Choroid plexus epithelial cell (primary cell): ENCODE measurements at regions not wholly inside any gene's neighbourhood (a gene's known extent, or its start where the extent isn't known, plus 50 kb on each side); places are given as distances from the start of the nearest gene placed in this dataset.
A peak's percentile ranks its signal among the peaks of the same experiment; 100 is the strongest.

Experiments used
- DNase-seq: peaks from one replicate; pipeline ENCODE4 v3.0.0-alpha.2; 2010; ENCODE audit warnings: low read depth
- H3K4me3 ChIP-seq: 2 replicates; pipeline ENCODE4 v1.5.1; 2011; ENCODE audit warnings: low read depth, mild to moderate bottlenecking, control low read depth, low read length, moderate library complexity
- TF ChIP-seq, protein P1 (sequence below): conservative IDR thresholded peaks from 2 replicates; pipeline ENCODE4 v1.5.1; 2011; ENCODE audit warnings: low read depth, mild to moderate bottlenecking, control low read depth, inconsistent platforms, low read length, moderate library complexity

DNA sequence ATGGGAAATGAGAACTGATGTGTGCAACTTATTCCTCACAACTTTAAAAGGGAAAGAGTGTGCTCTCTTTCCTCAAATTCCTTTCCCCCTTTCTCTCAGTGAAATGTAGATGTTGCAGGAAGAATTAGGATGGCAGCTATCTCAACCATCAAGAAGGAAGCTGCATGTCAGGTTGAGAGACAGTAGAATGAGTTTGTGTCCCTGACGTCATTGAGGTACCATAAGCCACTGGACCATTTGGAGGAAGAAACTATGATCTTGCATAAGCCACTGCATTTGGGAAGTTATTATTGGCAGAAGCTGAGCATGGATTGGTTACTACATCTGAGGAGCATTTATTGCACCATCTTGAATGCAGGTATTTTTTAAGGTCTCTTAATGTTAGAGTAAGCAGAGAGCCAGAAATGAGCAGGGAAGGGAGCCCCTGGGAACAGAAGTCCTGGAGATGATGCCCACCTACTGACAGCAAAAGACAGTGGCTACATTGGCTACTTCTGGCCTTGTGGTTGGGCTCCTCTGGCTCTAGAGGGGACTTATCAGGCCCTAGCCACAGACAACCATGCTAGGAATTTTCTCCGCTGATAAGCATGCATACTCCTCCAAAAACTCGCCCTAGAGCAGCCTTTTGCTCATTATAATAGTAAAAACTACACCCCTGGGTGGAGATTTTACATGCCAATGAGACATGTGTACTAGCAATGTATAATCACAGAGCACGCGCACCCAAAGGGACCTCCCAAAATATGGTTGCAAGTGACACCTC, 249.0 kb upstream of the SALL1 start:
- no peak overlapping the region for H3K4me3 ChIP-seq
- DNase-seq: peak; percentile 53
- TF ChIP-seq, protein P1, sequence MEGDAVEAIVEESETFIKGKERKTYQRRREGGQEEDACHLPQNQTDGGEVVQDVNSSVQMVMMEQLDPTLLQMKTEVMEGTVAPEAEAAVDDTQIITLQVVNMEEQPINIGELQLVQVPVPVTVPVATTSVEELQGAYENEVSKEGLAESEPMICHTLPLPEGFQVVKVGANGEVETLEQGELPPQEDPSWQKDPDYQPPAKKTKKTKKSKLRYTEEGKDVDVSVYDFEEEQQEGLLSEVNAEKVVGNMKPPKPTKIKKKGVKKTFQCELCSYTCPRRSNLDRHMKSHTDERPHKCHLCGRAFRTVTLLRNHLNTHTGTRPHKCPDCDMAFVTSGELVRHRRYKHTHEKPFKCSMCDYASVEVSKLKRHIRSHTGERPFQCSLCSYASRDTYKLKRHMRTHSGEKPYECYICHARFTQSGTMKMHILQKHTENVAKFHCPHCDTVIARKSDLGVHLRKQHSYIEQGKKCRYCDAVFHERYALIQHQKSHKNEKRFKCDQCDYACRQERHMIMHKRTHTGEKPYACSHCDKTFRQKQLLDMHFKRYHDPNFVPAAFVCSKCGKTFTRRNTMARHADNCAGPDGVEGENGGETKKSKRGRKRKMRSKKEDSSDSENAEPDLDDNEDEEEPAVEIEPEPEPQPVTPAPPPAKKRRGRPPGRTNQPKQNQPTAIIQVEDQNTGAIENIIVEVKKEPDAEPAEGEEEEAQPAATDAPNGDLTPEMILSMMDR: no peak

DNA sequence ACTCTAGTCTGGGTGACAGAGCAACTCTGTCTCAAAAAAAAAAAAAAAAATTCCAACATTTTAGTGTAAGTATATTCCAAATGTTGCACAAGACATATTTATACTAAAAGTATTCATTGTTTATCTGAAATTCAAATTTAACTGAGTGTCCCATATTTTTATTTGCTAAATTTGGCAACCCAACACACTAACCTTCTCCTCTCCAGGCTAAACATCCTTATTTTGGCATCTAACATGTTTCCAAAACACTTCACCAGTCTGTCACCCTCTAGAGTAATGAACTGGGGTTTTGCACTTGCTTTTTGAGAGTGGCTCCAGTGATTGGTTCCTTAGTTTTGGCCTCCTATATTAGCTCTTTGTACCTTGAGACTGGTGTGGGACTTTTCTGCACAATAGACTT, 243.4 kb upstream of the SALL1 start:
- TF ChIP-seq, protein P1: no peak
- no peak overlapping the region for H3K4me3 ChIP-seq
- DNase-seq: no peak

DNA sequence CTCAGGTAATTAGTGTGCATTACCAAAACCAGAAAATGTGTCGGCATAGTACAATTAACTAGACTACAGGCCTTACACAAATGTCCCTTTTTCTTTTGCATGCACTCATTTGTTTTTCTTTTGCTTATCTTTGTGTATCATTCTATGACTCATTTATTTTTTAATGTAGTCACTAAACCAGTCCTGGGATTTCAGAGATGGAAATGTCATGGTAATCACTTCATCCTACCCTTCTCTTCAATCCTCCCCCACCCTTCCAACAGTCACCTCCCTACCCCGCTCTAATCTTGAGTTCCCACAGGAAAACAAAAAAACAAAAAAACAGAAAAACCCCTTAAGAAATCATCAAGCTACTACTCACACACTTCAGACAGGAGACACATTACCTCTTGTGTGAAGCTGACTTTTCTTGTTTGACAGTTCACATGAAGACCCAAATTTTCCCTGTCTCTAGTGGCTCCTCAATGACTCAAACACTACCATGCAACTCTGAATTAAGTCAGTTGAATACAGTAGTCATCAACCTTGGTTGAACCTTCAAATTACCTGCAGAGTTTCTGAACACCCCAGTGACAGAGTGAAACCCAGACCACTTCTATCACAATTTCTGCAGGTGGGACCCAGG, 242.4 kb upstream of the SALL1 start:
- DNase-seq: no peak
- TF ChIP-seq, protein P1: no peak
- no peak overlapping the region for H3K4me3 ChIP-seq

DNA sequence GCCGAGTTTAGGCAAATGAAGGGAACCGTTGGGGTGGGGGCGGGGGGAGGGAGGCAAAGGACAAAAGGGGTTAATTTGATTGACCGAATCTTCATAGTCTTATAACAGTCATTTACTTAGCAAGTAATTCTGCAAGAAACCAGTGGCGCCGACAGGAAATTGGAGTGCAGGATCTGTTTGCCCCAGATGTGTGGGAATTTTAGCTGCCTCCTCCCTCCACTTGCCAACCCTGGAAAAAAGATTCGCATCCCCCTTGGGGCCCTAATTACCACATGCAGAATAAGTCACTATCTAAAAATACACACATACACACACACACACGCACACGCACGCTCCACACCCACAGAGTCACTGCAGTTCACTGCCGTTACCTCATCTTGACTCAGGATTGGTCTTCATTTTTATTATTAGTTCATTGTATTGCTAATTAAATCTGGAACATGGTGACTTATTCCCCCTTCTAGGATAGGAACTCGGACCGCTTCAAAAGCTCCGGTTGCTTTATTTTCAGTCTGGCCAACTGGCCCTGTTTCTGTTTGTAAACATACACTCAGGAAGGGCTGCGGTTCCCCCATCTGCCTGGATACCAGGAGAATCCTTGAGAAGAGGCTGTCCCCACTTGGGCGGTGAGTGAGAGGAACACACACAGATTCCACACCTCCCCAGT, 241.6 kb upstream of the SALL1 start:
- TF ChIP-seq, protein P1: no peak
- peak; percentile 74 for DNase-seq
- H3K4me3 ChIP-seq: no peak overlapping the region

DNA sequence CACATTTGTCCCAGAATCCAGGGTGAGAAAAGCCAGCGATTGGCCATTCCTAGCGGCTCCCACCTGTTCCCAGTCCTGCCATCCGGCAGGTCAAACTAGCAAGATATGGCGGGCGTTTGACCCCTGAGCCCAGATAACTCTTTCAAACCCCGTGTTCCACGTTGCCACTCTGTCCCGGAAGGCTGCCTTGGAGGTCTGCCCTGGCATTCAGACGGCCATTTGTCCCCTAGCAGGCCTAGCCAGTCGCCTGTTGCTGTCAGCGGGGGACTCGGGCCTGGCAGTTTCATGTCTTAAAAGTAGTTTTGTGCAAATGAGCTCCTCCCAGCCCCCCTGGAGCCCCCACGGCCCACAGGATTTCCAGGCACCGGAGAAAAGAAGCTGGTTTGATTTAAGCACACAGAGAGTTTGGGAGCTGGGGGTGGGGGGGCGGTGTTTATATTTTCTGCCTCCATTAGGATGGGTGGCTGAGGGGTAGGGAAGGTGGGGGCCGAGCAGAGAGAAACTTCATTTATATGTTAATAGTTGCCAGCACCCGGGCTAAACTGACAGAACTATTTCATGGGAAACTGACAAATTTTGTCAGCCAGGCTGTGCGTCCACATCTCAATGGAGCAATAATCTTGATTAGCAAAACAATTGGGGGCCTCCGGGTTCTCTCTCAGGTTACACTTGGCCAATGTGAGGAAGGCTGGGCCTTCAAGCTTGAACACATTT, 240.9 kb upstream of the SALL1 start:
- no peak overlapping the region for H3K4me3 ChIP-seq
- TF ChIP-seq, protein P1: no peak
- DNase-seq: no peak

DNA sequence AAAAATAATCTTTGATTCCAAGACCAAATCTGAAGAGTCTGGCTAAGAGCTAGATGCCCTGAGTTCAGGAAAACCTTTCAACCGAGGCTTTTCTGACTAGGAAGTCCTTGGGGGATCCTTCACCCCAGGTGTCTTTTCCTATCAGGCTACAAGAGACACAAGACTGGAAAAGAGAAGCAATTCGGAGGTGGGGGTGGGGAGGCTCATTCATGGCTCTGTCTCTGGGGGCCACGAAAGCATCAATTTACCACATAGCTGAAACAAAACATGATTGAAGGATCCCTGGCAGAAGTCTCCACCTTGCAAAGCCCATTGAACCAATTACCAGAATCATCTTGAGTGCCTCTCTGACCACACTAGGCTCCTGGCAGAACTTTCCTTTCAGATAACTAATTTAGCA, 239.8 kb upstream of the SALL1 start:
- no peak for DNase-seq
- TF ChIP-seq, protein P1: no peak
- H3K4me3 ChIP-seq: no peak overlapping the region
